Mononuclear cell (primary cell): ENCODE measurements at regions not wholly inside any gene's neighbourhood (a gene's known extent, or its start where the extent isn't known, plus 50 kb on each side); places are given as distances from the start of the nearest gene placed in this dataset.

ENCODE experiments used
- H3K27me3 ChIP-seq: 2 replicates; pipeline ENCODE4 v1.6.0; 2011; ENCODE audit warnings: low read length, control low read depth; ENCODE audit not compliant: insufficient read depth
- H3K4me1 ChIP-seq: 2 replicates; pipeline ENCODE4 v1.5.1; 2011; ENCODE audit warnings: mild to moderate bottlenecking, low read length, control low read depth; ENCODE audit not compliant: insufficient read depth
- H3K4me3 ChIP-seq: 2 replicates; pipeline ENCODE4 v1.5.1; 2011; ENCODE audit warnings: mild to moderate bottlenecking, low read length, moderate library complexity
- H3K9me3 ChIP-seq: 2 replicates; pipeline ENCODE4 v1.5.1; 2011; ENCODE audit warnings: low read depth, mild to moderate bottlenecking, control low read depth, low read length

DNA sequence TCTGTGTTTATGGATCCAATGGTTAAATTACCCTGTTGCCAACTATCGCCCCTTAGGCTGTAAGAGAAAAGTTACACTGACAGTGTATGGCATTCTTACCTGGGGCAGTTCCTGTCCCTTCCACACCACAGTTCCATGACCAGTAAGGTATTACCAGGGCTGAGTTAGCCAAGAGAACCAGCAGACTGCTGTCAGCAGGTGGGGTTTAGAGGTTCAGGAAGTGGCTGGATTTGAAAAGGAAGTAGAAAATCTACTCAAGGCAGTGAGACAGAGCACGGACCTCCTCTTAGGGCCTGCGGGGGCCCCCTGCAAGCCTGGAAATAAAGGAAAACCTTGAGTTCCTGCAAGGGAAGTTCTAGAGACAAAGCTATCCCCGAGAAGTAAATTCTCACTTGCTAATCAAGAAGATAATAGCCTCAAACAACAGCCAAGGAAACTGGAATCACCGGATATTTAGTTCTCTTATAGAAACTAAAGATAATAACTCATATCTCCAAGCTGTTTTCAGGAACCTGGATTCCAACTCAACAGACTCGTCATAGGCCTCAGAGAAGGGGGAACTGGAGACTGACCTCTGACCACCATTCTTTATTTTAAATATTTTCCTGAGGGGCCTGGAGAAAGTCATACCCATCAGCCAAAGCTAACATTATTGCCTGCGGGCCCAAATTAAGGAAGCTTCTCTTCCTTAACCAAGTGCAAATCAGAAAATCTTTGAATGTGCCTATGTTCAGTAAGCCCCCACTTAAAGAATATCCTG is 161.7 kb downstream of the ANXA2 start:
- no peak overlapping the region for H3K4me3 ChIP-seq
- no peaks in the 10 kb centered on the region for H3K27me3 ChIP-seq
- no peaks in the 10 kb centered on the region for H3K9me3 ChIP-seq
- no peaks in the 10 kb centered on the region for H3K4me1 ChIP-seq

GRCh38 chr15:60237446-60237845 is 160.3 kb downstream of the ANXA2 start:
- Histone ChIP-seq H3K9me3 (no peaks in the 10 kb centered on the region), H3K4me3 (no peak overlapping the region), H3K27me3 (no peaks in the 10 kb centered on the region), H3K4me1 (no peaks in the 10 kb centered on the region)

DNA sequence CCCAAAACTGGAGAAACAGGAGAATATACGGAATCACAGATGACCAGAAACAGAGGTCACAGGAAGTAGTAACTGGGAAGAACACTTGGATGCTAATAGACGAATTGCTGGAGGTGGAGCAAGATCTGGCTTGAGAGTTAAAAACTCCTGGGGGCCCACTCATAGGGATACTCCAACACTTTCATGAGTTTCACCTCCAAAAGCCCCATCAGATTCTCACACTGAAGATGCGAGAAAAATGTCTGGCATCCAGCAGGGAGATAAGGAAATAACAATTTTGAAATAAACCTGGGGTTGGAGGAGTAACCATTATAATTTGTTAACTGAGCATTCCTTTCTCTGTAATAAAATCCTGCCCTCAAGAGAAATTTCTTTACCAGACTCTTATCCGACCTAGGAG is 154.0 kb downstream of the ANXA2 start:
- Histone ChIP-seq H3K4me1 (no peaks in the 10 kb centered on the region), H3K9me3 (no peaks in the 10 kb centered on the region), H3K4me3 (no peak overlapping the region), H3K27me3 (peaks cover 6% of the 10 kb centered on the region)

DNA sequence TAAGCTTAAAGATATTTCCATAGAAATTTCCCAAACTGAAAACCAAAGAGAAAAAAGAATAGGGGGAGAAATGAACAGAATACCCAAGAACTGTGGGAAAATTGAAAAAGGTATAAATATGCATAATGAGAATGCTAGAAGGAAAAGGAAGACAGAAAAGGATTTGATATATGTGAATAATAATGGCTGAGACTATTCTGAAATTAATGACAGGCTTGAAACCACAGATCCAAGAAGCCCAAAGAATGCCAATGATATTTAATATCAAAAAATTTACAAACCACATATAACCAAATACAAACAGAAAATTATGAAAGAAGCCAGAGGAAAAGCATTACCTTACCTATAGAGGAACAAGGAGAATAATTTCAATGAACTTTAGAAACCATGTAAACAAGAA is 153.0 kb downstream of the ANXA2 start:
- Histone ChIP-seq H3K4me1 (no peaks in the 10 kb centered on the region), H3K9me3 (no peaks in the 10 kb centered on the region), H3K27me3 (peaks cover 6% of the 10 kb centered on the region), H3K4me3 (no peak overlapping the region)

GRCh38 chr15:60250316-60250715 is 147.5 kb downstream of the ANXA2 start:
- Histone ChIP-seq H3K9me3 (no peaks in the 10 kb centered on the region), H3K4me3 (no peak overlapping the region), H3K27me3 (peaks cover 3% of the 10 kb centered on the region), H3K4me1 (no peaks in the 10 kb centered on the region)

GRCh38 chr15:60251300-60252070 is 146.3 kb downstream of the ANXA2 start:
- Histone ChIP-seq H3K4me3 (no peak overlapping the region), H3K4me1 (no peaks in the 10 kb centered on the region), H3K27me3 (peaks cover 3% of the 10 kb centered on the region), H3K9me3 (no peaks in the 10 kb centered on the region)

- peaks cover 3% of the 10 kb centered on the region for H3K27me3 ChIP-seq
- H3K9me3 ChIP-seq = no peaks in the 10 kb centered on the region
These were observed 143.4 kb downstream of the ANXA2 start for GRCh38 chr15:60254416-60254815.

DNA sequence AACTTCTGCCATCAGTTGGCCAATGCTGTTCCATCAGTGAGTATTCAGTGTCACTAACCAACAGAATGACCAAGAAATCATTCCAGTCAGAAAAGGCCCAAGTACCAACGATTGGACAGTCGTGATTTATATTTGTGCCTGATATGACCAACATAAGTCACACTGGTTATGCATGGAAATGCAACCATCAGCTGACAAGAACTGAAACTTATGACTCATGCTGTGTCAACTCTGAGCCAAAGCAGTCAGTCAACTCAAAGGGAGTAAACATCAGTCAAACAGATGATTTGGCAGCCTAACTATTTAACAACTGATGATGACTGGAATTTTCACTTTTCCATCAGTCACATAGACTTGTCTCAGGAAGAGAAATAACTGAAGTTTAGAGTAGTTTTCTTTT is 142.4 kb downstream of the ANXA2 start:
- Histone ChIP-seq H3K4me1 (no peaks in the 10 kb centered on the region), H3K9me3 (no peaks in the 10 kb centered on the region), H3K27me3 (peaks cover 3% of the 10 kb centered on the region), H3K4me3 (no peak overlapping the region)

More at GRCh38 chr15:60254416-60254815, 143.4 kb downstream of the ANXA2 start:
- Histone ChIP-seq H3K4me3 (no peak overlapping the region), H3K4me1 (no peaks in the 10 kb centered on the region)

DNA sequence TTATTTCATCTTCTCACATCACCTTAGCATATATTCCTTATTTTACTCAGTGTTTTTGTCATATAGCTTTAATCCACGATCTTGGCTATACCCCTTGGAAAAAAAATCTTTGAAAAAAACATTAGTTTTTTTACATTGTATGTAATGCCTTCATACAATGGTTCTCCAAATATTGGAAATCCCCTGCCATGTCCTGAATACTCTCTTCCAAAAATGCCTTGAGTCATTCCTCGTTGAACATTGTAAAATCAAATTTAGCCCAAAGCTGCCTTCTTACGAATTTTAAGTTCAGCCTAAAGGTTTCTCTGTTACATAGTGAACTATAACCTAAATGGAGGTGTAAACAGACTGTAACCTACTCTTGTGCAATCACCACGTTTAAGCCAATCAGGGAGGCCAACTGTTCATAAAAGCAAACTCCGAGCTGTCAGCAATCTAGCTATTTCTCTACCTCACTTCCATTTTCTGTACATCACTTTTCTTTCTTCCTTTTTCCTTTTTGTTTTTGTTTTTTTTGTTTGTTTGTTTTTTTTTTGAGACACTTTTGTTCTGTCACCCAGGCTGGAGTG is 140.1 kb downstream of the ANXA2 start:
- Histone ChIP-seq H3K4me1 (no peaks in the 10 kb centered on the region), H3K27me3 (peaks cover 3% of the 10 kb centered on the region), H3K9me3 (no peaks in the 10 kb centered on the region), H3K4me3 (no peak overlapping the region)

- no peaks in the 10 kb centered on the region for H3K9me3 ChIP-seq
- no peaks in the 10 kb centered on the region for H3K27me3 ChIP-seq
- no peak overlapping the region for H3K4me3 ChIP-seq
- H3K4me1 ChIP-seq = no peaks in the 10 kb centered on the region
These were observed 138.3 kb downstream of the ANXA2 start for GRCh38 chr15:60259469-60259868.

GRCh38 chr15:60264088-60264487 is 133.7 kb downstream of the ANXA2 start:
- Histone ChIP-seq H3K27me3 (peaks cover 3% of the 10 kb centered on the region), H3K9me3 (no peaks in the 10 kb centered on the region), H3K4me1 (no peaks in the 10 kb centered on the region), H3K4me3 (no peak overlapping the region)

DNA sequence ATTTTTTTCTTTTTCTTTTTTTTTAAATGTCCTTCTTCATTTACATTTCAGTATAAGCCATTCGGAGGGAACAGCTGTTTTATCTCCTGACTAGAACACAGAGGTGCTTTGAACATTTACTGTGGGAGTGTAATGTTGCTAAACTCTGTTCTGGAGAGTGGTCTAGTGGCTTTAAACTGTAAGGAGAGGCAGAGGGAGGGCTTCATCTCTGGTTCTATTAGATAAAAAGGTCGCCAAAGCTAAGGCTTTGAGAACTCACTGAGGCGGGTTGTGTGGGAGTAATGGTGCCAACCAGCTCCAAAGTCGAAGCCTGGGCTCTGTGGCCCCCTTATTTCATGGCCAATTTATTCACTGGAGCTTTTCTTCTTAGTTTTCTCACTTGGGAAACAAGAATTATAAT is 133.2 kb downstream of the ANXA2 start:
- Histone ChIP-seq H3K27me3 (peaks cover 3% of the 10 kb centered on the region), H3K4me3 (no peak overlapping the region), H3K4me1 (no peaks in the 10 kb centered on the region), H3K9me3 (no peaks in the 10 kb centered on the region)

- Histone ChIP-seq H3K9me3 (no peaks in the 10 kb centered on the region), H3K27me3 (peaks cover 3% of the 10 kb centered on the region), H3K4me1 (no peaks in the 10 kb centered on the region), H3K4me3 (no peak overlapping the region)
These were observed 132.7 kb downstream of the ANXA2 start for GRCh38 chr15:60265057-60265456.

DNA sequence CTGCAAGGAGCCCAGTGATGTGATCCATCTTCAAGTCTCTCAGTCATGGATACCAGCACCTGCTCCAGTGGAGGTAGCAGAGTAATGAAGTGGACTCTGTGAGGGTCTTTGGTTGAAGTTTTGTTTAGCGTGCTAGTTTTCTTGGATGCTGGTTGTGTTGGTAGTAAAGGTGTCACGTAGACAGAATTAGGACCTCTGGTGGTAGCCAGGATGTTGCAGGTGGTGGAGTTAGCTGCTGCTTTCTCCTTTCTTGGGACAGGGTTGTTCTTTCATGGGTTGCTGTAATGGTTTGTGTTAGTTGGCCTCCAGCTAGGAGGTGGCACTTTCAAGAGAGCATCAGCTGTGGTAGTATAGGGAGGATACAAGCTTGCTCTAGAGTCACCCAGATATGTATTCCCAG is 125.2 kb downstream of the ANXA2 start:
- Histone ChIP-seq H3K9me3 (peaks cover 16% of the 10 kb centered on the region), H3K4me1 (no peaks in the 10 kb centered on the region), H3K4me3 (no peak overlapping the region), H3K27me3 (peaks cover 5% of the 10 kb centered on the region)

- no peaks in the 10 kb centered on the region for H3K4me1 ChIP-seq
- no peak overlapping the region for H3K4me3 ChIP-seq
- H3K9me3 ChIP-seq = peaks cover 16% of the 10 kb centered on the region
- peaks cover 5% of the 10 kb centered on the region for H3K27me3 ChIP-seq
These were observed 122.2 kb downstream of the ANXA2 start for GRCh38 chr15:60275624-60276023.
